Mesenchymal stem cell (in vitro differentiated cells and primary cell): ENCODE measurements at regions not wholly inside any gene's neighbourhood (a gene's known extent, or its start where the extent isn't known, plus 50 kb on each side); places are given as distances from the start of the nearest gene placed in this dataset.

Experiments
- DNase-seq: peaks from one replicate; pipeline ENCODE4 v3.0.0-alpha.2; 2013
- H2AFZ ChIP-seq: one replicate; pipeline ENCODE4 v1.6.1; 2013; ENCODE audit warnings: low read depth, mild to moderate bottlenecking, control low read depth, inconsistent platforms, low read length, moderate library complexity
- H2AK5ac ChIP-seq: 2 replicates; pipeline ENCODE4 v1.6.1; 2013; ENCODE audit warnings: low read length, moderate library complexity, mild to moderate bottlenecking, inconsistent platforms; ENCODE audit not compliant: severe bottlenecking
- H2BK120ac ChIP-seq: one replicate; pipeline ENCODE4 v1.6.1; 2013; ENCODE audit warnings: low read depth, mild to moderate bottlenecking, inconsistent platforms, low read length, moderate library complexity
- H2BK12ac ChIP-seq, 2 experiments: one replicate each; pipeline ENCODE4 v1.6.1; 2013; ENCODE audit warnings: inconsistent platforms in 2 of 2, low read length in 2 of 2, mild to moderate bottlenecking in 2 of 2, moderate library complexity in 2 of 2, control low read depth in 1 of 2
- H2BK15ac ChIP-seq: one replicate; pipeline ENCODE4 v1.6.1; 2013; ENCODE audit warnings: mild to moderate bottlenecking, low read depth, inconsistent platforms; ENCODE audit not compliant: poor library complexity, severe bottlenecking
- H2BK5ac ChIP-seq: 2 replicates; pipeline ENCODE4 v1.6.1; 2013; ENCODE audit warnings: low read depth, mild to moderate bottlenecking, low read length, control low read depth, inconsistent platforms; ENCODE audit not compliant: poor library complexity, severe bottlenecking
- H3K14ac ChIP-seq, 2 experiments: one replicate each; pipeline ENCODE4 v1.6.1; 2013; ENCODE audit warnings: inconsistent platforms in 2 of 2, low read length in 2 of 2, control low read depth in 1 of 2, mild to moderate bottlenecking in 1 of 2, moderate library complexity in 1 of 2
- H3K18ac ChIP-seq, 2 experiments: one replicate each; pipeline ENCODE4 v1.6.1; 2013; ENCODE audit warnings: inconsistent platforms in 2 of 2, low read length in 2 of 2, control low read depth in 1 of 2, low read depth in 1 of 2, mild to moderate bottlenecking in 1 of 2
- H3K23ac ChIP-seq, 2 experiments: one replicate each; pipeline ENCODE4 v1.6.1; 2013; ENCODE audit warnings: inconsistent platforms in 2 of 2, low read length in 2 of 2, mild to moderate bottlenecking in 2 of 2, moderate library complexity in 2 of 2, control low read depth in 1 of 2
- H3K27ac ChIP-seq: 2 replicates; pipeline ENCODE4 v1.5.1; 2013; ENCODE audit warnings: mild to moderate bottlenecking, moderate library complexity, low read length, control low read depth, inconsistent platforms; ENCODE audit not compliant: poor library complexity, severe bottlenecking
- H3K27me3 ChIP-seq, 2 experiments: 2 replicates each; pipeline versions ENCODE4 v1.6.1 to v1.7.0; 2013; ENCODE audit warnings: low read length in 2 of 2, mild to moderate bottlenecking in 2 of 2, moderate library complexity in 2 of 2, control low read depth in 1 of 2, inconsistent platforms in 1 of 2; ENCODE audit not compliant: control insufficient read depth in 1 of 2, insufficient read depth in 1 of 2
- H3K36me3 ChIP-seq, 2 experiments: 2 replicates each; pipeline versions ENCODE4 v1.6.1 to v1.7.0; 2013; ENCODE audit warnings: low read length in 2 of 2, control low read depth in 1 of 2, inconsistent platforms in 1 of 2, low read depth in 1 of 2, mild to moderate bottlenecking in 1 of 2; ENCODE audit not compliant: insufficient read depth in 2 of 2, control insufficient read depth in 1 of 2
- H3K4ac ChIP-seq, 2 experiments: one replicate each; pipeline ENCODE4 v1.6.1; 2013; ENCODE audit warnings: inconsistent platforms in 2 of 2, low read length in 2 of 2, mild to moderate bottlenecking in 2 of 2, moderate library complexity in 2 of 2, control low read depth in 1 of 2, low read depth in 1 of 2
- H3K4me1 ChIP-seq: 2 replicates; pipeline ENCODE4 v1.6.1; 2013; ENCODE audit warnings: low read depth, low read length, control low read depth; ENCODE audit not compliant: control insufficient read depth, insufficient read depth
- H3K4me2 ChIP-seq: 2 replicates; pipeline ENCODE4 v1.6.1; 2013; ENCODE audit warnings: low read length, mild to moderate bottlenecking, inconsistent platforms; ENCODE audit not compliant: poor library complexity, severe bottlenecking
- H3K4me3 ChIP-seq, 2 experiments: 2 replicates each; pipeline versions ENCODE4 v1.5.1 to v1.7.0; 2013; ENCODE audit warnings: low read length in 2 of 2, mild to moderate bottlenecking in 2 of 2, control low read depth in 1 of 2, low read depth in 1 of 2; ENCODE audit not compliant: insufficient read depth in 1 of 2
- H3K79me1 ChIP-seq: replicated peaks from 2 replicates; pipeline ENCODE4 v1.6.1; 2013; ENCODE audit warnings: mild to moderate bottlenecking, control low read depth, low read length, inconsistent platforms; ENCODE audit not compliant: poor library complexity, severe bottlenecking
- H3K9ac ChIP-seq: 2 replicates; pipeline ENCODE4 v1.7.0; 2013; ENCODE audit warnings: mild to moderate bottlenecking, low read length, moderate library complexity
- H3K9me3 ChIP-seq: 2 replicates; pipeline ENCODE4 v1.7.0; 2013; ENCODE audit warnings: mild to moderate bottlenecking, low read length; ENCODE audit not compliant: control insufficient read depth
- H4K8ac ChIP-seq: one replicate; pipeline ENCODE4 v1.6.1; 2013; ENCODE audit warnings: inconsistent platforms, mild to moderate bottlenecking, low read length, moderate library complexity
- H4K91ac ChIP-seq: one replicate; pipeline ENCODE4 v1.6.1; 2013; ENCODE audit warnings: mild to moderate bottlenecking, low read length, inconsistent platforms
- WGBS: methylation state at CpG from one replicate; pipeline ENCODE4 v1.1.7; 2013; ENCODE audit warnings: mixed read lengths; 5-methylcytosine and 5-hydroxymethylcytosine counted together

DNA sequence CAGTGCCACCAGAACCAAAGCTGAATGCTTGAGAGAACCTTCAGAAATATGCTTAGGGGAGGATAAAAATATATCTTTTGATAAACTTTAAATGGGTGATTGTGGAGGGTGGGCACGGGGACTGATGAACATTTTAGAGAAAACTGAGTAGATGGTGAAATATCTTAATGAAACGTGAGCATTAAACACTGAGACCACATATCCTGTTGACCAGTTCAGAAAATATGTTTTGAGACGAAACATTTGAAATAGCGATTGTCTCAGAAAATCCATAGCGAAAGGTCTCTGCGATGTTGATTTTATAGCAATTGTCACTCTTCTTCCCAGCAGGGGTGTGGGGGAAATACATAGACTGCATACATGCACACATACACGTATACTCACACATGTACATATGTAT, 231.0 kb downstream of the ESM1 start:
- H3K23ac ChIP-seq = no peak overlapping the region
- no peak overlapping the region for H4K8ac ChIP-seq
- no peaks in the 10 kb centered on the region for H3K79me1 ChIP-seq
- H3K4me3 ChIP-seq = no peak overlapping the region
- H4K91ac ChIP-seq = no peak overlapping the region
- no peaks in the 10 kb centered on the region for H3K9me3 ChIP-seq
- H2BK15ac ChIP-seq = no peak overlapping the region
- no peak overlapping the region for H2AFZ ChIP-seq
- no peak overlapping the region for H2BK120ac ChIP-seq
- H2AK5ac ChIP-seq = no peak overlapping the region
- H3K18ac ChIP-seq = no peak overlapping the region
- H3K9ac ChIP-seq = no peak overlapping the region
- no peaks in the 10 kb centered on the region for H3K4me1 ChIP-seq
- no peak overlapping the region for H2BK12ac ChIP-seq
- no peak overlapping the region for H3K4ac ChIP-seq
- no peaks in the 10 kb centered on the region for H3K27me3 ChIP-seq
- no peaks in the 10 kb centered on the region for H3K36me3 ChIP-seq
- no peak overlapping the region for H3K4me2 ChIP-seq
- H3K14ac ChIP-seq = no peak overlapping the region
- 78% methylated on average over 7 of the region's 7 CpGs for WGBS
- no peak overlapping the region for H2BK5ac ChIP-seq
- no peak overlapping the region for H3K27ac ChIP-seq
- no peak for DNase-seq

DNA sequence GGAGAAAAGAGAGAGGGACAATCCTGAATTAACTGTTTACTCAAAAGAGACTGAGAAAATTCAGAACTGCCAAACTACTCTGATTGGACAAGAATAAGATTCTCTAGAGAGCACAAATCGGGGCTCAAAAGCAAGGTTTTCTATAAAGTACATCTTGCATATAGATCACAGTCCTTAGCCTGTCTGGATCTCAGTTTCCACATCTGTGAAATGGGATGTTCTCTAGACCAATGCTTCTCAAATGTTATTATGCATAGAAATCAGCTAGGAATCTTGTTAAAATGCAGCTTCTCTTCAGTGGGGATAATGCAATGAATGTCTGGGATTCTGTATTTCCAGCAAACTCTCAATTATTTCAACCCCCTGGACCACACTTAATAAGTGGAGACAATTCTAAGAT, 231.6 kb downstream of the ESM1 start:
- no CpG with 5 or more reads among the region's 1 CpG for WGBS

GRCh38 chr5:54753034-54753433, 232.4 kb downstream of the ESM1 start:
- Histone ChIP-seq H3K14ac (no peak overlapping the region), H2BK120ac (no peak overlapping the region), H3K18ac (peak overlapping the region; percentile 21 to 56), H2BK12ac (no peak overlapping the region), H2BK15ac (no peak overlapping the region), H3K4ac (no peak overlapping the region), H4K8ac (no peak overlapping the region), H3K4me1 (peaks cover 1% of the 10 kb centered on the region), H3K79me1 (no peaks in the 10 kb centered on the region), H3K4me3 (no peak overlapping the region), H4K91ac (no peak overlapping the region), H3K27ac (no peak overlapping the region), H2BK5ac (no peak overlapping the region), H3K9ac (no peak overlapping the region), H3K36me3 (no peaks in the 10 kb centered on the region), H3K9me3 (no peaks in the 10 kb centered on the region), H2AFZ (no peak overlapping the region), H3K4me2 (no peak overlapping the region), H3K27me3 (no peaks in the 10 kb centered on the region), H2AK5ac (no peak overlapping the region), H3K23ac (no peak overlapping the region)
- 29% methylated on average over 4 of the region's 4 CpGs for WGBS
- DNase-seq = peak; percentile 84

More for the DNA sequence above, 231.6 kb downstream of the ESM1 start:
- no peak overlapping the region for H3K18ac ChIP-seq
- no peak overlapping the region for H2BK15ac ChIP-seq
- no peaks in the 10 kb centered on the region for H3K79me1 ChIP-seq
- H3K4me2 ChIP-seq = no peak overlapping the region
- H2BK5ac ChIP-seq = no peak overlapping the region
- no peak overlapping the region for H2AK5ac ChIP-seq
- H2BK120ac ChIP-seq = no peak overlapping the region
- no peak for DNase-seq
- no peaks in the 10 kb centered on the region for H3K9me3 ChIP-seq
- no peak overlapping the region for H2AFZ ChIP-seq
- H3K36me3 ChIP-seq = no peaks in the 10 kb centered on the region
- no peaks in the 10 kb centered on the region for H3K27me3 ChIP-seq
- no peak overlapping the region for H3K4me3 ChIP-seq
- no peak overlapping the region for H3K4ac ChIP-seq
- H2BK12ac ChIP-seq = no peak overlapping the region
- no peak overlapping the region for H3K9ac ChIP-seq
- no peak overlapping the region for H3K14ac ChIP-seq
- no peak overlapping the region for H3K23ac ChIP-seq
- H3K27ac ChIP-seq = no peak overlapping the region
- H3K4me1 ChIP-seq = no peaks in the 10 kb centered on the region
- H4K8ac ChIP-seq = no peak overlapping the region
- no peak overlapping the region for H4K91ac ChIP-seq

DNA sequence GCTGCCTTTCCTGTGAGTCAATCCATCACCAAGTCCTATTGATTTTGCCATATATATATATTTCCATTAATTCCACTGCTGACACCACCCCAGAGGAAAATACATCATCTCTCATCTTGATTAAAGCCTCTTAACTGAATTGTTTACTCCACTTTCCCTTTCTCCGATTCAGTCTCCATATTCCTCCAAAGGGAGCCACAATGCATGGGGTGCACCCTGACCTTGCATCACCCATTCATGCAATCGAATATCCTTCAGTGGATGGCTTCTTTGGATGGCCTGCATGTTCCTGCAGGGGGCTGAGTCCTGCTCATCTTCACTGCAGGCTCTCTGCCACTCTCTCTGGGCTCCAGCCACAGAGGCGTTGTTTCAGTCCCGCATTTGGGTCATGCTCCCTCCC, 231.0 kb downstream of the SNX18 start:
- peaks cover 8% of the 10 kb centered on the region for H3K4me1 ChIP-seq
- no peak overlapping the region for H2AFZ ChIP-seq
- H3K4me2 ChIP-seq = no peak overlapping the region
- peak overlapping the region; percentile 35 to 48 for H3K18ac ChIP-seq
- H3K23ac ChIP-seq = no peak overlapping the region
- no peaks in the 10 kb centered on the region for H3K36me3 ChIP-seq
- no peak overlapping the region for H3K4me3 ChIP-seq
- WGBS = 92% methylated on average over 4 of the region's 4 CpGs
- H3K9ac ChIP-seq = no peak overlapping the region
- H2BK12ac ChIP-seq = peak overlapping the region in 1 of 2 experiments; percentile 59
- H3K9me3 ChIP-seq = no peaks in the 10 kb centered on the region
- peak overlapping the region; percentile 21 for H2BK15ac ChIP-seq
- H3K4ac ChIP-seq = peak overlapping the region; percentile 56 to 78
- H2AK5ac ChIP-seq = no peak overlapping the region
- H2BK5ac ChIP-seq = no peak overlapping the region
- no peak for DNase-seq
- H3K27me3 ChIP-seq = no peaks in the 10 kb centered on the region
- no peak overlapping the region for H2BK120ac ChIP-seq
- H3K79me1 ChIP-seq = no peaks in the 10 kb centered on the region
- H3K27ac ChIP-seq = no peak overlapping the region
- H3K14ac ChIP-seq = peak overlapping the region in 1 of 2 experiments; percentile 73
- H4K91ac ChIP-seq = peak overlapping the region; percentile 70
- H4K8ac ChIP-seq = no peak overlapping the region
